HG03342 (cell line): ENCODE measurements at regions not wholly inside any gene's neighbourhood (a gene's known extent, or its start where the extent isn't known, plus 50 kb on each side); places are given as distances from the start of the nearest gene placed in this dataset.
"Not testable (repeated sequence)": the region's sequence is repeated elsewhere in the genome, so short reads cannot be mapped to it uniquely, and the experiment has no call there.

ENCODE experiments used
- ATAC-seq: cut with Tn5 transposase; IDR thresholded peaks from one replicate; pipeline ENCODE4 v1.9.1; 2021; ENCODE audit warnings: mild to moderate bottlenecking, moderate library complexity; ENCODE audit not compliant: unreplicated experiment

GRCh38 chr3:76311941-76312340 is 526.6 kb upstream of the ZNF717 start:
- ATAC-seq: no peak

- ATAC-seq: not testable (repeated sequence)
Measured at GRCh38 chr3:76315906-76316305, 530.6 kb upstream of the ZNF717 start.

GRCh38 chr3:76321614-76322013 is 536.3 kb upstream of the ZNF717 start:
- no peak for ATAC-seq

- ATAC-seq: no peak
Measured at GRCh38 chr3:76324101-76324500, 538.8 kb upstream of the ZNF717 start.

GRCh38 chr3:76345878-76346277 is 560.5 kb upstream of the ZNF717 start:
- ATAC-seq: no peak

- ATAC-seq: no peak
Measured at GRCh38 chr3:76346690-76347089, 561.3 kb upstream of the ZNF717 start.

- no peak for ATAC-seq
Measured at GRCh38 chr3:76349715-76350480, 564.5 kb upstream of the ZNF717 start.

- ATAC-seq: no peak
Measured at GRCh38 chr3:76352051-76352450, 566.7 kb upstream of the ZNF717 start.

- no peak for ATAC-seq
Measured at GRCh38 chr3:76352511-76353284, 567.3 kb upstream of the ZNF717 start.

- ATAC-seq: no peak
Measured at GRCh38 chr3:76353683-76354082, 568.3 kb upstream of the ZNF717 start.

- no peak for ATAC-seq
Measured at GRCh38 chr3:76361010-76361409, 575.7 kb upstream of the ZNF717 start.

GRCh38 chr3:76362643-76363042 is 577.3 kb upstream of the ZNF717 start:
- no peak for ATAC-seq

GRCh38 chr3:76365275-76365674 is 579.9 kb upstream of the ZNF717 start:
- no peak for ATAC-seq

GRCh38 chr3:76367281-76367680 is 581.9 kb upstream of the ZNF717 start:
- ATAC-seq: no peak

GRCh38 chr3:76369170-76369569 is 583.8 kb upstream of the ZNF717 start:
- no peak for ATAC-seq

GRCh38 chr3:76370749-76371520 is 585.6 kb upstream of the ZNF717 start:
- no peak for ATAC-seq

- no peak for ATAC-seq
Measured at GRCh38 chr3:76372497-76372896, 587.1 kb upstream of the ZNF717 start.

- no peak for ATAC-seq
Measured at GRCh38 chr3:76377074-76377473, 591.7 kb upstream of the ZNF717 start.

GRCh38 chr3:76378789-76379188 is 593.4 kb upstream of the ZNF717 start:
- ATAC-seq: no peak

GRCh38 chr3:76383781-76384180 is 598.4 kb upstream of the ZNF717 start:
- ATAC-seq: no peak

GRCh38 chr3:76387000-76387399 is 601.7 kb upstream of the ZNF717 start:
- no peak for ATAC-seq

- no peak for ATAC-seq
Measured at GRCh38 chr3:76400141-76400540, 614.8 kb upstream of the ZNF717 start.
